GM04504 (cell line): ENCODE measurements at regions not wholly inside any gene's neighbourhood (a gene's known extent, or its start where the extent isn't known, plus 50 kb on each side); places are given as distances from the start of the nearest gene placed in this dataset.
"Not testable (repeated sequence)": the region's sequence is repeated elsewhere in the genome, so short reads cannot be mapped to it uniquely, and the experiment has no call there.

ENCODE experiments used
- DNase-seq: peaks from one replicate; pipeline ENCODE4 v3.0.0-alpha.2; 2012; ENCODE audit warnings: low read depth

DNA sequence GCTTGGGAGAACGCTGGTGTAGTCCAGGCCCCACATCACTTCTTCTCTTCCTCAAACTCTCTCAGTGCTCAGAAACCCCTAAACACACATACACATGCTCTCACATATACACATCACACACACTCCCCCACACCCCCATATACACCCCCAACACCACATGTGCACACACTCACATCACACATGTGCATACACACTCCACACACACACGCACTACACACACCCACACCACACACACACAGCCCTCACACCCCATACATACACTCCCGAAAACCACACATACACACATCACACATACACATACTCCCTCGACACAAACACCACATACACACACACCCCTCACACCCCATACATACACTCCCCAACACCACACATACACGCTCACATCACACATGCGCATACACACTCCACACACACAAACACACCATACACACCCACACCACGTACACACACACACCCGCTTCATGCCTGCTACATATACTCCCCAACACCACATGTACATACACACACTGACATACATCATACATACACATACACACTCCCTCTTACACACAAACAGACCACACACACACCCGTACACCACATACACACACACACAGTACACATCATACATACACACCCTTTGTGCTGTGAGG lies 110.3 kb upstream of the TMEM170B start:
- no peak for DNase-seq

DNA sequence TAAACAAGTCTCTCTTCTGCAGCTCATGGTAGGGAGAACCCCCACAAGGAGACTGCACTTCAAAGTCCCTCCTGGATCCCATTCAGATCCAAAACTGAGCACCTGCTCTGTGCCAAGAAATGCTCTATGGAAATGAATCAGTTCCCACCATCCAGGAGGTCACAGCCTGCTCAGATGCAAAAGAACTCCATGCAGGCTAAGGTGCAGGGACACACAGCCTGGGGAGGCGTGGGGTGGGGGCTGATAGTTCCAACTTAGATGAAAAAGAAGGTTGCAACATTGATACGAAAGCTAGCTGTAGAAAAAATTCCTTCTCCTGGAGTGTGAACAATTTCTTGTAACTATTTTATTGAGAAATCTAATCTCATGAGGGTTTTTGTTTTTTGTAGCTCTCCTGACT lies 111.0 kb upstream of the TMEM170B start:
- DNase-seq, result no peak

DNA sequence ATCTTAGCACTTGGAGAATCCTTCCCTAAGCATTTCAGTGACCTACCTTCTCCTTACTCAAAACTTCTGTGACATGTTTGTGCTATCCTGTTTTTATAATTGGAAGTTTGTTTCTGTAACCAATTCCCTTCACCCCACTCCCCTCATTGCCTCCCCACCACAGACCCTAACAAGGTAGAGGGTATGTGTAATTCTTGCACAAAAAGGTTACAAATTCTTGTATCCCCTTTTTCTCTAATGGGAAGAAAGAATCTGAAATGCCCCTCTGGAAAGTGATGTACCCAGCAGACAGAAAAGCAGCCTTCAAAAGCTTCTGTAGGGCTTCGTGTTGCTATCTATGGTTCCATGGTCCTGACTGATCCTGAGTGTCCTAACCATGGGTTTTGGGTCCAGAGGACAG lies 111.7 kb upstream of the TMEM170B start:
- no peak for DNase-seq

DNA sequence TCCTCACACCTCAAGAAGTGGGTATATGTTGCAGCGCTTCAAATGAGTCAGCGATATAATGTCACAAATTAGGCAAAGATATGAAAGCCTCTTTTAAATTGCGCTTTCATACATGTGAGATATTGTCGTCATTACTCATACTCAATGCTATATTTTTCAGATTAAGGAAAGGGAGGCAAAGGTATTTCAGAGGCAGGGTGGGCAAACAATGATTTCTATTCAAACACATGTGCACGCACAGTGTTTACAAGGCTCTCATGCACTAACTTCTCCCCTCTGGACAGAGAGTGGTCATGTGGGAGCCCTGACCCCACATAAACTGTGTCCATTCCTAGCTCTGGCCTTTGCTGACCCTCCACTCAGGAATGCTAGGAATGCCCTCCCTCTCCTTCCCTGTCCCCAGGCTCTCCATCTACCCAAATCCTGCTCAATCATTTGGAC lies 112.1 kb upstream of the TMEM170B start:
- DNase-seq, result no peak

DNA sequence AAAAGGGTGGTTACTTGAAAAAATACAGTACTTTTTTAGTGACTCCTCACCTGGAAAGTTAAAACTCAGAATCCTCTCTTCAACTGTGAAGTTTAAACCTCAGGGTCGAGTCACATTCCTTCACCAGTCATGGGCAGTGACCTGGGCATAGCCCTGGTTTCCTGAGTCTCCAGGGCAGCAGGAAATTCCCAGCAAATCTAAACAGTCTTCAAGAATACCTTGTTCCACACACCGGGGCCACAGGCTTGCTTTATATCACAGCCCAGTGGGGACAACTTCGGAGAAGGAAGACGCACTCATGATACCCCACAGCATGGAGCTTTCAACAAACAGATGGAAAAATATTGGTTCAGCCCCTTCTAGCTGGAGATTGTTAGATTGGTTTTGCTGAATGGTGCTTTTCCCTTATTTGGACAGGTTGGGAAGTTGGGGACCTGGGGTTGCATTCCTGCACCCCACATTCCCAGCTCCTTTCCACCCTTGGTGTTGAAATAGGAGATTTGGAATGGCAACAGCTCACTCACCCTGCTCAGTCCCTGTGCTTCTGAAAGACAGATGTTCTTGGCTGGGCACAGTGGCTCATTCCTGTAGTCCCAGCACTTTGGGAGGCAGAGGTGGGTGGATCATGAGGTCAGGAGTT lies 113.0 kb upstream of the TMEM170B start:
- DNase-seq, result no peak

DNA sequence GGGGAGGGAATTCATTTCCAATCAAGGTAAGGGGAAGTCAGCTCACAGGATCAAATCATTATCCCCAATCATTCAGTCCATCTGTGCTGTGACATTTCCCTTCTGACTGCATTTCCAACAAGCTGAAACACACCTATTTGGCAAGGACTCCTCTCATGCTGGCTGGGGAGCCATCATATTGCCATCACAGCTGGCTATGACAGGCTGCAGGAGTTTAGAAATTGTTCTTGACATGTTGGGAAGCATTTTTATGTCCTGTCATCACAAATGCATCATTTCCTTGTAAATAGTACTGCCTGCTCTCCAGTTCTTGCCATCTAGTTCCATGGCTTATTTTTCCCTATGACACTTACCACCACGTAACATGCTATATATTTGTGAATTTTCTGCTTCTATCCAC lies 113.9 kb upstream of the TMEM170B start:
- DNase-seq, result no peak

DNA sequence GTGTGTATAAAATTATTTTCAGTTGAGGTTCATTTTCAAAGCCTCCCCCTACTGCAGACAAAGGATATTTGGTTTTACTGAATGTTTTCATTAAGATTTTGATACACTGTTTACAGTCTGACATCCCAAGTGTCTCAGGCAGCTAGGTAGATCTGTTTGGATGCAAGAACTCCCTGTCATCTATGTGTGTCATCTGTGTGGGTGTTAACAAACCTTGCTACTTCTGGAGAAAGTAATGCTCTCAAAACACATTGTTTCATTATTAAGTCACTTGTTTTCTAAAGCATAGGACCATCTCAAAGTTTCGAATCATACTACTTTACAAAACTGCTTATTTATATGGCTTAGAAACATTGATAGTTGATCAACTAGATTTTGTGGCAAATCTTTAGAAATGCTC lies 114.5 kb upstream of the TMEM170B start:
- no peak for DNase-seq

DNA sequence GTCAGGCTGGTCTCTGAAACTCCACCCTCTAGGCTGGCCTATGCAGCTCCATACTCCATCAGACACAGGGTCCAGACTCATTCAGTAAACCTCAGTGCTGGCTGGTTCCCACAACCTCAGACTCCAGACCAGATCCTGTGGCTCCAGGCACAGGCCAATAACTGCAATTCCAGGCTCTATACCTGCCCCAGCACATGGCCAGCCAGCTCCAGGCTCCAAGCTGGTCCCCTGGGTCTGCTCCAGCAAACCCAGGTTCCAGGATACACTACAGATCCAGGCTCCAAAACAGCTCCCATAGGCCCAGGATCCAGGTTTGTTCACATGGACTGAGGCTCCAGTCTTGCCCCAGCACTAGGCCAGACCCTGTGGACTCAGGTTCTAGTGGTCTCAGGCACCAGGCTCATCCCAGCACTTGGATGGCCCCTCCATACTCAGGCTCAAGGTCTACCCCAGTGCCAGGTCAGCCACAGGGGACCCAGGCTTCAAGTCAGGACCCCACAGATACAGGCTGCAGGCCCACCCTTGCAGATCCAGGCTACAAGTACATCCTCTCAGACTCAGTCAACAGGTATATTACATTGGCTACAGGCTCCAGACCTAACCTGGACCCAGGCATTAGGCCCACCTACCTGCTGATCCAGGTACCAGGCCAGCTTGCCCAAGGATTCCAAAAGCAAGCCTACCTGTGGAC lies 117.6 kb upstream of the TMEM170B start:
- no peak for DNase-seq

DNA sequence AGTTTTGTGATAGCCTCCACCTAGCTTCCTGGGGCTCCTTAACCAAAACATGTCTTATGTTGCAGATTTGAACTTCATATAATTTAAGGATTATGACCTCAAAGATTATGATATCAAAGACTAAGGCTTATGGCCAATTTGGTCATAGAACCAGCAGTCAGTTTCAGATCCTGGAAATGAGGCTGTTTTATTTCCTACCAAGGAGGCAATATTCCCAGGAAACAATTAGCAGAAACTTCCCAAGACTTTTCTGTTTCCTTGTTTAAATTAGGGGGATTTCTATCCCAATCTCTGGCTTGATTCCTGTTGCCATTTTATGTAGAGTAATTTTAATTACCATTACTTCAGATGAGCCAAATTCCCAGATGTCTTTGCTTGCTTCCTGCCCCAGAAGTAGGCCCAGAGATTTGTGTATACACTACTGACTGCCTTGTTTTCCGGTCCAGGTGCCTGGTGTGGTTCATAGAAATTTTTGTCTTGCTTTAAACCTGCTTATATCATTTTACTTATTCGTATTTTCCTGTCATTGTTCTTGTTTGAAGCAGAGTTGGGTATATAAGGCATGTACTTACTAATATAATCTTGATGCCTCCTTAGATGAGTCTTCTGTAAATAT lies 119.2 kb upstream of the TMEM170B start:
- no peak for DNase-seq

DNA sequence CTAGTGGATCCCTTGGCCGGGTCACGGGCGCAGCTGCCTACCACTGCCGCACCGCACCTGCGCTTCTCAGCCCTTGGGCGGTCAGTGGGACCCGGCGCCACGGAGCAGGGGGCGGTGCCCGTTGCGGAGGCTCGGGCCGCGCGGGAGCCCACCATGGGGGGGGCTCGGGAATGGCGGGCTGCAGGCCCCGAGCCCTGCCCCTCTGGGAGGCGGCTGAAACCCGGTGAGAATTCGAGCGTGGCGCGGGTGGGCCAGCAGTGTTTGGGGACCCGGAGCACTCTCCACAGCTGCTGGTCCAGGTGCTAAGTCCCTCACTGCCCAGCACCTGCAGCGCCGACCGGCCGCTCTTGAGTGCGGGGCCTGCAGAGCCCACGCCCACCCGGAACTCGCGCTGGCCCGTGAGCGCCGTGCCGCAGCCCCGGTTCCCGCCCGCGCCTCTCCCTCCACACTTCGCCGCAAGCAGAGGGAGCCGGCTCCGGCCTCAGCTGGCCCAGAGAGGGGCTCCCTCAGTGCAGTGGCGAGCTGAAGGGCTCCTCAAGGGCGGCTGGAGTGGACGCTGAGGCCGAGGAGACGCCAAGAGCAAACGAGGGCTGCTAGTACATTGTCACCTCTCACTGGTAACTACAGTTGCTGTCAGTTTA lies 120.5 kb upstream of the TMEM170B start:
- no peak for DNase-seq

DNA sequence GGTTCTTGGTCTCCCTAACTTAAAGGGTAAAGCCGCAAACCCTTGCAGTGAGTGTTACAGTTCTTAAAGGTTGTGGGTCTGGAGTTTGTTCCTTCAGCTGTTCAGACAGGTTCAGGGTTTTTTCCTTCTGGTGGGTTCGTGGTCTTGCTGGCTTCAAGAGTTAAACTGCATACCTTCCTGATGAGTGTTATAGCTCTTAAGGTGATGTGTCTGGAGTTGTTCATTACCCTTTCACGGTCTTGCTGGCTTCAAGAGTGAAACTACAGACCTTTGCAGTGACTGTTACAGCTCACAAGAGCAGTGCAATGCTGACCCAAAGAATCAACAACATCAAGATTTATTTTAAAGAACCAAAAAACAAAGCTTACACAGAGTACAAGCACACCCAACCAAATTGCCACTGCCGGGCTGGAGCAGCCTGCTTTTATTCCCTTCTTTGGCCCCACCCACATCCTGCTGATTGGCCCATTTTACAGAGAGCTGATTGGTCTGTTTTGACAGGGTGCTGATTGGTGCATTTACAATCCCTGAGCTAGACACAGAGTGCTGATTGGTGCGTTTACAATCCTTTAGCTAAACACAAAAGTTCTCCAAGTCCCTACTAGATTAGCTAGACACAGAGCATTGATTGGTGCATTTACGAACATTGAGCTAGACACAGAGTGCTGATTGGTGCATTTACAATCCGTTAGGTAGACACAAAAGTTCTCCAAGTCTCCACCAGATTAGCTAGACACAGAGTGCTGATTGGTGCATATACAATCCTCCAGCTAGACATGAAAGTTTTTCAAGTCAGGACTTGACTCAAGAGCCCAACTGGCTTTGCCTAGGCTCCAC lies 121.2 kb upstream of the TMEM170B start:
- DNase-seq, result not testable (repeated sequence)

DNA sequence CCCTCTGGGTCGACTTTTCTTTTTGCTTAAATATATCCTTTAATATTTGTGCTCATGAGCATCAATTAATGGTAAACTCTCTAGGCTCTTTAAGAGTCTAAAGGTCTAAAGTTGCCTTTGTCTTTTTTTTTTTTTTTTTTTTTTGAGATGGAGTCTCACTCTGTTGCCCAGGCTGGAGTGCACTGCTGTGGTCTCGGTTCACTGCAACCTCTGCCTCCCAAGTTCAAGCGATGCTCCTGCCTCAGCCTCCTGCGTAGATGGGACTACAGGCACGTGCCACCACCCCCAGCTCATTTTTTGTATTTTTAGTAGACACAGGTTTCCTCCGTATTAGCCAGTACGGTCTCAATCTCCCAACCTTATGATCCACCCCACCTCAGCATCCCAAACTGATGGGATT lies 122.0 kb upstream of the TMEM170B start:
- DNase-seq, result no peak

DNA sequence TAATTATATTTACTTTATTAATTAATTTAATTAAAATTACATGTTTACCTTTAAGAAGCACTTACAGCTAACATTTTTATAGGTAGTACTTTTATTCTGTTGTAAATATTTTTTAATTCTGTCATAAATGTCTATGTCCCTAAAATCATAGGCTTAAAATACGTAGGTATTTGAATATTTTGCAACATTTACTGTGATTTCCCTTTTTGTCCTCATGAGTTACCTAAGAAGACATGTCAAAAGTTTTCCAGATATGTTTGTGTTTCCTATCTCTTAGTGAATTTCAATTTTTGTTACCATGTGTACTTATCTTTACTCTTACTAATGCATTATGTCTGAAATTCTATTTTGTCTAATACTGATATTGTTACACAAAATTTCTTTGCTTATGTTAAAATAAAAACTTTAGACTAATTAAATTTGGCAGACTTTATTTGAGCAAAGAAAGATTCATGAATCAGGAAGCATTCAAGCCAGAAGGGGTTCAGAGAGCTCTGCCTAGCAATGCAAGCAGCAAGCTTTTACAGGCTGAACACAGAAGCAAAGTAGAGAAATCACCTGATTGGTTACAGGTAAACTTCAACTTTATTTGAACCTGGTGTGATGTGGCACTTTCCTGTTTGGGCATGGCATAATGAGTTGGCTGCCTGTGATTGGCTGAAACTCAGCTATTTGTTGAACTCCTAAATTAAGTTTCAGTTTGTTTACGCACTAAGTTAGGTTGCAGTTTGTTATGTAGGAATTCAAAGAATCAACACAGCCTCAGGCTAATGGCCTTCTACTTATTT lies 123.2 kb upstream of the TMEM170B start:
- no peak for DNase-seq

DNA sequence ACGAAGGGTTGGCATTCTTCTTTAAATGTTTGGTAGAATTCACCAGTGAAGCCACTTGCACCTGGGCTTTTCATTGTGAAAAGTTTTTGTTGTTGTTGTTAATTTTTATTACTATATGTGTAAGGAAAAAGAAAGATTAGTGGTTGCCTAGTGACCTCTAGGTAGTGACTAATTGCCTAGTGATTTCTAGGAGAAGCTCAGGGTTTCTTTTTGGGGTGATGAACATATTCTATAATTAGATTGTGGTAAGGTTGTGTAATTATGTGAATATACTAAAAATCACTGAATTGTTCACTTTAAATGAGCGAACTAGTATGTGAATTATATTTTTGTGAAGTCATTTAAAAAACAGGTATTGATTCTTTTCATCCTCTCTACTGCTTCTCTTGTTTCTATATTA lies 123.8 kb upstream of the TMEM170B start:
- DNase-seq, result no peak

DNA sequence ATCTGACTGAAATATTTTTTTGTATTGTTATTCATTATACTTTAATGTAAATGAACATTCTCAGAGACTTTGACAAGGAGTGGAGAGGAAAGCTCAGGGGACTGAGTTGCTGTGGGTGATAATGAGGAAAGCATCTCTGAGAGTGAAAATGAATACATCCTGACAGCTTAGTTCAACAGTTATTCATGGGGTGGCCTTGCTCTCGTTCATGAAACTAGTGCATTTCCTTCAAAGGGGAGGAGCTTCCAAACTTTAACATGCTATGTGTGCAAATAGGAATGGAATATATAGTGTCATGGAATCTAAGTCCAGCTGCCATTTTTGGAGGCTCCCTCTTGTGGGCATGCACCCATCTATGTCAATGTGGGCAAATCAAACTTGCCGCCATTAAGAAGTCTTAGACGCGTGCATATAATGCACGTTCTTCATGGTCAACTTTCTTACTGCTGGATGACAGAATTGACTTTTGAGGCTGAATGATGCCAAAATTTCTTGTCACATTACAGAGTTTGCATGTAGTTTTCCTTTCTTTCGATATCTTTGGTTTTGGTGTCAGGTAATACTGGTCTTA lies 124.3 kb upstream of the TMEM170B start:
- DNase-seq, result no peak

DNA sequence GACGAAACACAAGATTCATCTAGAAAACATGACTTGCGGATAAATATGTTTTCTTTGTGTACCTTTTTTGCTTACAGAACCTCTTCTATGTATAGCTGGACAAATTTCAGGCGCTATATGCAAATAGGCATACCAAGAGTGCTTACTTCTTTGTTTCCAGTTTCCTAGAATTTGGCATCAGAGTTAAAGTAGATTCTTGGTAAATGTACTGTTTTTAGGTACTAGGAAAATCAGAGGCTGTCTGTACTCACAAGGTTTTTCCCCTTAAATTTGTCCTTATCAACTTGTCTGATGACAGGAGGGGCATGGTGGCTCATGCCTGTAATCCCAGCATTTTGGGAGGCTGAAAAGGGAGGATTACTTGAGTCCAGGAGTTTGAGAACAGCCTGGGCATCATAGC lies 124.9 kb upstream of the TMEM170B start:
- no peak for DNase-seq

DNA sequence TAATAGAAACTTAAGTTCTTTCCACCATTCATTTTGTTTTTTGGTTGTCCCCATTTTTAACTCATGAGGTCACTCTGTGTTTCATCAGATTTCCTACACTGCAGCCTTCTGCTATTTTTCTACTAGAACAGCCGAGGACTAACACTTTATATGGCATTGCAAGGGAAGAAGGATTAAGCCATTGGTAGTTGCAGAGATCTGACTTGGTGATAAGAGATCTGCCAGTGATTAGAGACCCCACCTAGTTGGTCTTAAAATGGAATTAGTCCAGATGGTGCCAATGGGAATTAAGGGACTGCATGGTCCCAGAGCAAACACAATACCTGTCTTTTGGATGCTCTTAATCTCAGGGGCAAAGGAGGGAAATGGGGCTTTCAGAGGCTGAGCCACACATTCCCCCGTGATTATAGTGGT lies 125.5 kb upstream of the TMEM170B start:
- DNase-seq, result no peak

DNA sequence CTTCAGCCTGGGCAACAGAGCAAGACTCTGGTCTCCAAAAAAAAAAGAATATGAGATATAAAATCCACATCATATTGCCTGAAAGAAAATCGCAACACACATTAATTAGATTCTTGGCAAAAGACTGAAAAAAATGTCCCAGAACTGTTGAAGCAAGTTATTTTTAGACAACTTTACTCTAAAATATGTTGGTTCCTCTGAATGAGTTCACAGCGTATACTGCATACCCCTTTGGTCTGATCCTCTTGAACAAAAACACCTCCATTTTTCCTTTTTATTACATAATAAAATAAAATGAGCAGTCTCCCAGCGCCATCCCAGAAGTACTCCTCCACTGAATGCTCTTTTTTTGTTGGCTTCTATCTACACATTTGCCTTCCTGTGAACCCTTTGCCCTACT lies 126.0 kb upstream of the TMEM170B start:
- no peak for DNase-seq

DNA sequence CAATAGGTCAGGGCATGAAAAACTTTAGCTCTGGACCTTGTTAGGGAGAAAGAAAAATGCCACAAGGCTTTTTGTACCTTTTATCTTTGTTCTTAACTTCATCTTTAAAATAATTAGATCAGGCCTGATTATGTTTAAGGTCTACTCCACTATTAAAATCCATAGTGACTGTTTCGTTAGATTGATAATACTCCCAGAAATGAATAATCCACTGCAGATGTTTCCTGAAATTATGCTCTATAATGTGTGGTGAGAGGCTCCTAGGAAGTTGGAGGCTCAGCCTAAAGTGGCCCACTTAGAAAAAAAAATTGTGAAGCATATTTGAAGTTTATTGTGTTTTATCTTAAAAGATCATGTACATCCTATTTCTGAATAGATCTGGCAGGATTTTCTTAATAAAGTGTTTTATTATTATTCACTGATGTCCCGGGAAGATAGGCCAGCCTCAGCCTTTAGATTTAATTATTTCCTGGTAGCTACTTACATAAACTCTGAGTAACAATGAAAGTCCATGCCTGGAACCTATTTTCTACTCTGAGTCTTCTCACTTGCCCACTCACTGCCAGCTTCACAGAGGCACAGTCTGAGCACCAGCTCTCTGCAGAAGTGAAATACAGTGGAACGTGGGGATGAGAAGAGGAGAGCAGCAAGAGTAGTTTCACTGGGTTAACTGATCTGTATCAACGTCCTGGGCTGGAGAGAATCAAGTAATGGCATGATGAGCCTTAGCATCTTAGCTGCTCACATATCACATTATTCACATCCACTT lies 126.8 kb upstream of the TMEM170B start:
- DNase-seq, result no peak

DNA sequence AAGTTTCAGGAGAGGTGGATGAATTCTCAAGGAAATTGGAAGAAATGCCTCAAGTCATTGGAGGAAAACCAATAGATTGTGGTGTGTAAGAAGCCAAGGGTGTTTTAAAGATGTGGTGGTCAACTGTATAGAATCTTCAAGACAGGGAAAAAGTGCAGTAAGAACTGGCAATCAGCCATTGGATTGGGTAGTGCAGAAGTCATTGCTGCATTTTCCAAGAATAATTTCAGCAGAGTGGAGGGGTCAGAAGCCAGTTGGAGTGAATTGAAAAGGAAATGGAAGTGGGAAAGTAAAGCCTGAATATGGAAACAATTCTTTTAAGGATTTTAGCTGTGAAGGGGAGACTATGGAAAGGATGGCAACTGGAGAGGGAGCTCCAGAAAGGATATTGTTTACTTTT lies 128.2 kb upstream of the TMEM170B start:
- DNase-seq, result no peak
